ENCODE measurements at regions not wholly inside any gene's neighbourhood (a gene's known extent, or its start where the extent isn't known, plus 50 kb on each side); places are given as distances from the start of the nearest gene placed in this dataset.

DNA sequence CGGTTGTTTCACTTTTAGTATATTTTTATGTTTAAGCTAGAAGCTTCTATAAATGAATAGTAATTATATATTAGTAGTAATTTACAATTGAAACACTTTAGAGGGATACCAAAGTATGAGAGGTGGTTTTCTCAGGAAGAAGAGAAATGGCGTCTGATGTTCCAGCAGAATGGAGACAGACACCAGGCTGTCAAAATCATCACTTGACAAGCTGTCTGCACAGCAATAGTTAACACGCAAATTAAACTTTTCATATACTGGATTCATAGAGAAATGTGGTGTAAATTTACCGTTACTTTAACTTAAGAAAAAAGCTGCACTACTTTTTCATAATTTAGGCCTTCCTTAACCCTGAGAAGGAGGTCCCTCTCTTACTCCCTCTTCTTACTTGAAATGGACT, 82.6 kb downstream of the FAM217A start:
- TF ChIP-seq CTCF (conservative IDR thresholded peaks at IDR 0.05; ENCODE audit: low read depth, low read length) = no peak
- Histone ChIP-seq H3K4me1 (ENCODE audit: low read depth, poor library complexity, severe bottlenecking) (no peaks in the 10 kb centered on the region), H3K27ac (no peak overlapping the region), H3K9ac (no peak overlapping the region), H3K79me2 (ENCODE audit: insufficient read depth, low read depth) (no peaks in the 10 kb centered on the region), H3K36me3 (ENCODE audit: insufficient read depth) (no peaks in the 10 kb centered on the region), H4K20me1 (ENCODE audit: insufficient read depth) (no peaks in the 10 kb centered on the region), H2AFZ (ENCODE audit: low read depth) (no peak overlapping the region), H3K4me3 (IDR thresholded peaks at IDR 0.05; ENCODE audit: insufficient read depth, low read depth, low read length) (no peak overlapping the region), H3K27me3 (ENCODE audit: insufficient read depth, low read depth) (no peaks in the 10 kb centered on the region), H3K4me2 (no peak overlapping the region)

GRCh38 chr6:3997177-3997770, 81.7 kb downstream of the FAM217A start:
- H4K20me1 ChIP-seq (ENCODE audit: insufficient read depth) = no peaks in the 10 kb centered on the region

DNA sequence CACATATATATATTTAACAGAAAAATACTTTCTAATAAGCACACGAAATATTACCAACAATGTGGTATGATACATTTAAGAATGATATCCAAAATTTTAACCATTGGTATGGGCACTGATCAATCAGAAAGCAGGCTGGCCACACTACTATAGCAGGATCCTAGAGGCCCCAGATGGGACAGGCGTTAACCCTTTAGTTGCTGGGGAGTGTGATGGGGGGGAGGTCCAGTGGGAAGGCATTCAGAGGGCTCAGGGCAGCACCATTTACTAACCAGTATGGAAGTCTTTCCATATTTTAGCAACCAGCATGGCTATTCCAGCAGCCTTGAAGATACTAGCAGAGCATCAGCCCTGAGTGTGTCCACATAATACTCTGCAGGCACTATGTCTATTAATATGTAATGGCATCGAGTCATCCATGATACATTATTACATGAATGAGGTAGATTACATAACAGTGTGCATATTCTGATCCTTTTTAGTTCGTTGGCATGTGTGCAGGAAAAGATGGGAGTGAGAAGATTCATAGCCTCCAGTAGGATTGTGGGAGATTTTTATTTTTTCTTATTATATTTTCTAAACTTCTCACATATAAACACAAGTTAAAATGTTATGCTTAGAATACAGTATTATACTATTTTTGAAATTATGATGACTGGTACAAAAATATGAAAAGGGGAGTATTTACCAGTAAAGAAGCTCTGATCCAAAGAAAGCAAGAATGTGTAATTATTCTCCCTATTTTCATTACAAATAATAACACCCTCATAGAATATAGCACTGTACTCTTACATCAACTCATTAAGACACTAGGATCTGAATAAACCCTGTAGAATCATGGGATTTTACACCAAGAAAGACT, 78.9 kb downstream of the FAM217A start:
- Histone ChIP-seq H3K27ac (no peak overlapping the region), H4K20me1 (ENCODE audit: insufficient read depth) (no peaks in the 10 kb centered on the region), H2AFZ (ENCODE audit: low read depth) (no peak overlapping the region), H3K79me2 (ENCODE audit: insufficient read depth, low read depth) (no peaks in the 10 kb centered on the region), H3K27me3 (ENCODE audit: insufficient read depth, low read depth) (no peaks in the 10 kb centered on the region), H3K36me3 (ENCODE audit: insufficient read depth) (no peaks in the 10 kb centered on the region), H3K4me2 (no peak overlapping the region), H3K9ac (no peak overlapping the region), H3K4me3 (IDR thresholded peaks at IDR 0.05; ENCODE audit: insufficient read depth, low read depth, low read length) (no peak overlapping the region), H3K4me1 (ENCODE audit: low read depth, poor library complexity, severe bottlenecking) (no peaks in the 10 kb centered on the region)
- TF ChIP-seq CTCF (conservative IDR thresholded peaks at IDR 0.05; ENCODE audit: low read depth, low read length) = no peak

More at GRCh38 chr6:3997177-3997770, 81.7 kb downstream of the FAM217A start:
- no peak overlapping the region for H3K27ac ChIP-seq
- H3K4me2 ChIP-seq = no peak overlapping the region
- H3K36me3 ChIP-seq (ENCODE audit: insufficient read depth) = no peaks in the 10 kb centered on the region
- H2AFZ ChIP-seq (ENCODE audit: low read depth) = no peak overlapping the region
- H3K4me3 ChIP-seq (IDR thresholded peaks at IDR 0.05; ENCODE audit: insufficient read depth, low read depth, low read length) = no peak overlapping the region
- no peak for TF ChIP-seq CTCF (conservative IDR thresholded peaks at IDR 0.05; ENCODE audit: low read depth, low read length)
- H3K4me1 ChIP-seq (ENCODE audit: low read depth, poor library complexity, severe bottlenecking) = no peaks in the 10 kb centered on the region
- H3K79me2 ChIP-seq (ENCODE audit: insufficient read depth, low read depth) = no peaks in the 10 kb centered on the region
- no peak overlapping the region for H3K9ac ChIP-seq
- no peaks in the 10 kb centered on the region for H3K27me3 ChIP-seq (ENCODE audit: insufficient read depth, low read depth)

DNA sequence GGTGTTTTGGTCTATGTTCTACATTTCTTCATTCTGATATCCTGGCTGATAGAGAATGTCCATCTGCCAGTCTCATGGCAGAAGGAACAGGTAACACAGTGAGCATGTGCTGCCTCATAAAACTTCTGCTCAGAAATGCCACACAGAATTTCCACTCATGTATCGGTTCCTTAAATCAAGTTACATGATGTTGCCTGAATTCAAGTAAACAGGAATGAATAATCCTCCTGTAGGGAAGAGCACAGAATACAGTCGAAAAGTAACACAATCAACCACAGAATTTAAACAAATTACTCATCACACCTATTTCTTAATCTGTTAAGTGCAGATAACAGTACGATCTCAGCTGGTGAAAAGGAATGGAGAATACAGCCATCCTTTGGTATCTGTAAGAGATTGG, 74.7 kb downstream of the FAM217A start:
- no peak overlapping the region for H2AFZ ChIP-seq (ENCODE audit: low read depth)
- no peaks in the 10 kb centered on the region for H3K27me3 ChIP-seq (ENCODE audit: insufficient read depth, low read depth)
- no peaks in the 10 kb centered on the region for H3K36me3 ChIP-seq (ENCODE audit: insufficient read depth)
- H3K79me2 ChIP-seq (ENCODE audit: insufficient read depth, low read depth) = no peaks in the 10 kb centered on the region
- no peak overlapping the region for H3K4me3 ChIP-seq (IDR thresholded peaks at IDR 0.05; ENCODE audit: insufficient read depth, low read depth, low read length)
- no peaks in the 10 kb centered on the region for H4K20me1 ChIP-seq (ENCODE audit: insufficient read depth)
- TF ChIP-seq CTCF (conservative IDR thresholded peaks at IDR 0.05; ENCODE audit: low read depth, low read length) = no peak
- H3K27ac ChIP-seq = no peak overlapping the region
- no peak overlapping the region for H3K9ac ChIP-seq
- peaks cover 8% of the 10 kb centered on the region for H3K4me1 ChIP-seq (ENCODE audit: low read depth, poor library complexity, severe bottlenecking)
- no peak overlapping the region for H3K4me2 ChIP-seq

Data from KMS-11 (cell line).